Erythroblast (primary cell): ENCODE measurements at regions not wholly inside any gene's neighbourhood (a gene's known extent, or its start where the extent isn't known, plus 50 kb on each side); places are given as distances from the start of the nearest gene placed in this dataset.

Experiments used
- DNase-seq, 2 experiments: peaks; one replicate each; lab custom pipeline; 2025; lab: John Stamatoyannopoulos, UW
- GATA1 ChIP-seq: IDR thresholded peaks from 2 replicates; pipeline ENCODE4 v1.6.1; 2011; ENCODE audit warnings: low read depth, mild to moderate bottlenecking, control low read depth, low read length, moderate library complexity
- POLR2A ChIP-seq: IDR thresholded peaks from 2 replicates; pipeline ENCODE4 v1.6.1; 2011; ENCODE audit warnings: mild to moderate bottlenecking, low read length

DNA sequence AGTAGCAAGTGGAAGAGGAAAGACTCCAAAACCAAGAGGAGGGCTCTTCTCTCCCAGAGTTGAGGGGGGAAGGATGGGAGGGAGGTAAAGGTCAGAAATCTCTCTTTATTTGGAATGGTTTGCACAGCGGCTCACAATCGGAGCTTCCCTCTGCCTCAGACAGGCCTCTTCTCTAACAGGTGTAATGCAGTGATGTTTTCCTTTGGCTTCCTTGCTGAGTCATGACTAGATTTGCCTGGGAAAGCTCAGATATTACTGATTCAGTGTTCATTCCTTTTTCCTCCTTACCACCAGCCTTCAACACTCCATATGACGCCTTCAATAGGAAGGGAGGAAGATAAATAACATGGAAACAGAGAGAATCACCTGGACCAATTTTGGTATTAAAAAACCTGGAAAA, 136.6 kb downstream of the RNF152 start:
- DNase-seq: no peak
- no peak for TF ChIP-seq POLR2A
- TF ChIP-seq GATA1: no peak

GRCh38 chr18:61755555-61755954, 137.3 kb downstream of the RNF152 start:
- TF ChIP-seq POLR2A (no peak), GATA1 (no peak)
- no peak for DNase-seq

GRCh38 chr18:61754039-61754583, 138.7 kb downstream of the RNF152 start:
- TF ChIP-seq POLR2A (no peak), GATA1 (no peak)
- no peak for DNase-seq

DNA sequence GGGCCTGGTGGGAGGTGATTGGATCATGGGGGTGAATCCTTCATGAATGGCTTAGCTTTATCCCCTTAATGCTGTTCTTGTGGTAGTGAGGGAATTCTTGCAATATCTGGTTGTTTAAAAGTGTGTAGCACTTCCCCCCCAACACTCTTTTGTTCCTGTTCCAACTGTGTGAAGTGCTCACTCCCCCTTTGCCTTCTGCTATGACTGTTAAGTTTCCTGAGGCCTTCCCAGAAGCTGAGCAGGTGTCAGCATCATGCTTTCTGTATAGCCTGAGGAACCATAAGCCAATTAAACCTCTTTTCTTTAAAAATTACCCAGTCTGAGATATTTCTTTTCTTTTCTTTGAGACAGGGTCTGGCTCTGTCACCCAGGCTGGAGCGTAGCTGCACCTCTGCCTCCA, 139.4 kb downstream of the RNF152 start:
- TF ChIP-seq GATA1: no peak
- TF ChIP-seq POLR2A: no peak
- DNase-seq: no peak

DNA sequence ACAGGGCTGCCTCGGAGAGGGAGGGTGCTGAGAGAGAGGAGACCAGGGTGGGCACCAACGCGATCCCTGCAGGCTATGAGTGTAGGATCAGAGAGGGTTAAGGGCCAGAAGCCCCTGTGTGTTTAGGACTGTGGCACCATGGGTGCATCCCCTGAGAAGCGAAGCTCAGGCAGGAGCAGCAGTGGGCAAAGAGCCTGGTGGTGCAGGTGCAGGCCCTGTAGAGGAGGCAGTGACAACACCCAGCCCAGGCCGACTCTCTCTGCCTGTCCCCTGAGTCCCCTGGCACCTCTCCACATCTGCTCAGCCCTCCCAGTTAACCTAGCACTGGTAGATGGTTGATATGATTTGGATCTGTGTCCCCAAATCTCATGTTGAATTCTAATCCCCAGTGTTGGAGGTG, 139.8 kb downstream of the RNF152 start:
- no peak for DNase-seq
- TF ChIP-seq GATA1 (no peak), POLR2A (no peak)

GRCh38 chr18:61750840-61751668, 141.8 kb downstream of the RNF152 start:
- TF ChIP-seq GATA1 (no peak), POLR2A (no peak)
- no peak for DNase-seq

- no peak for DNase-seq
- TF ChIP-seq GATA1: no peak
- no peak for TF ChIP-seq POLR2A
These were observed 143.3 kb downstream of the RNF152 start for GRCh38 chr18:61749546-61749945.

- no peak for TF ChIP-seq POLR2A
- DNase-seq: no peak
These were observed 143.8 kb downstream of the RNF152 start for GRCh38 chr18:61749031-61749430.

- no peak for DNase-seq
- TF ChIP-seq GATA1 (no peak), POLR2A (no peak)
These were observed 144.8 kb downstream of the RNF152 start for GRCh38 chr18:61748004-61748403.

- DNase-seq: no peak
- TF ChIP-seq GATA1: no peak
- TF ChIP-seq POLR2A: no peak
These were observed 148.9 kb downstream of the RNF152 start for GRCh38 chr18:61743775-61744531.

DNA sequence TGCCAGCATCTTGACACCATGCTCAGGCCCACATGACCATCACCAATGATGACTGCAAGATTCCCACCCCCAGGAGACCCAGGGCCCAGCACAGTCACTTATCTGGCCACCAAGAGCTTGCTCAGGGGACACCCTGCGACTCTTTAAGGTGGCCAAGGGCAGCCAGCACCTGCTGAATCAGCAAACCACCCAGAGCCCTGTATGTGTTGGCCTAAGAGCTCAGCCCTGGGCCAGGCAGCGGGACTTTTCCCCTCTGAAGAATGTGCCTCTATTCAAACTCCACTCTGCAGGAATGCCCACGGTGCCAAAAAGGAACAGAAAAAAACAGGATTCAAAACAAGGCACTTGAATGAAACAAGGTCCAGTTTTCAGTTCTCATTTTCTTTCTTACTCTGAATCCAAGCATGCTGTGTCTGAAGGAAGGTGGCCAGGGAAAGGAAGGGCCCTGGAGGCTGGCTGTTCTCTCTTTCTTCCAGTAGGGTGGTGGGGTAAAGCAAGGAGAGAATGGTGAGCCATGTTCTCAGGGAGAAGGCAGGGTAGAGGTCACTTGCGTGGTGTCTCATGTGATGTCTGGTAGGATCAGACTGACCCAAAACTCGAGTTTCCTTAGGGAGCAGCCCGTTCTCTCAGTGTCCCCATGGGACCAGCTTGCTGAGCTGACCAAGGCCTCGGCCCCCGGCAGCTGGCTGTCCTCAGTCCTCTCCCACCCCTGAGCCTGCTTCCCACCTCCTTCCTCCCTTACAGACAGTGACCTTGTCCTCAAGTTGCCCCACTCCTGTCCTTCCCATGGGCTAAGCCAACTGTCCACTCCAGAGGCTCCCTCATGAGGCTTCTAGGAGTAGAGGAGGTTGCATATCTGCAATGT, 150.0 kb downstream of the RNF152 start:
- DNase-seq: no peak
- TF ChIP-seq POLR2A (no peak), GATA1 (no peak)

GRCh38 chr18:61741881-61742454, 150.8 kb downstream of the RNF152 start:
- no peak for TF ChIP-seq GATA1
- TF ChIP-seq POLR2A: no peak
- DNase-seq: no peak

GRCh38 chr18:61738488-61738887, 154.3 kb downstream of the RNF152 start:
- TF ChIP-seq GATA1 (no peak), POLR2A (no peak)
- DNase-seq: peak in 1 of 2 experiments; percentile 8
